HCT116 (cell line): ENCODE measurements at regions not wholly inside any gene's neighbourhood (a gene's known extent, or its start where the extent isn't known, plus 50 kb on each side); places are given as distances from the start of the nearest gene placed in this dataset.

Experiments used
- ATAC-seq: fragments of 200-7000 bp; cut with Tn5 transposase; 2 replicates; pipeline ENCODE4 v1.9.1; 2020; ENCODE audit warnings: mild to moderate bottlenecking, moderate library complexity
- BruUV-seq: library from RNA; stranded (reverse); fragments of 400-500 nt; replicated peaks from 2 replicates; lab custom pipeline; 2021; lab: Mats Ljungman, UMichigan
- CTCF ChIA-PET: fragments of 300-600 bp; sonication (Branson Sonifier 250); formaldehyde crosslinking; loops from one replicate; lab custom pipeline; 2021; ENCODE audit warnings: antibody characterized with exemption; lab: Charles Lee
- POLR2A ChIA-PET: fragments of 300-600, 350-600 bp; sonication (Branson Sonifier 250); formaldehyde crosslinking; loops from one replicate; lab custom pipeline; 2021; ENCODE audit warnings: antibody characterized with exemption; lab: Charles Lee
- RAD21 ChIA-PET, 2 experiments: fragments of 300-600 bp; sonication (Branson Sonifier 250); formaldehyde crosslinking; loops; one replicate each; lab custom pipeline; 2023; ENCODE audit warnings: low total read pairs in 2 of 2; ENCODE audit not compliant: uncharacterized antibody in 2 of 2, unreplicated experiment in 2 of 2, low non-redundant PET in 1 of 2; lab: Charles Lee
- DNase-seq: peaks from one replicate; pipeline ENCODE4 v3.0.0-alpha.2; 2010; ENCODE audit warnings: low read depth, low spot score
- H2AFZ ChIP-seq: fragments of 200-600 bp; shearing (Covaris generic), sonication (generic); 2 replicates; pipeline ENCODE4 v1.6.1; 2017; ENCODE audit warnings: low read depth, mixed run types, mixed read lengths, antibody characterized with exemption, low read length; ENCODE audit not compliant: poor library complexity, severe bottlenecking
- H3K27ac ChIP-seq: 2 replicates; pipeline ENCODE4 v1.5.1; 2012; ENCODE audit warnings: low read depth, low read length
- H3K27me3 ChIP-seq: fragments of 200-600 bp; sonication (generic); 2 replicates; pipeline ENCODE4 v1.6.1; 2016; ENCODE audit warnings: mixed run types, low read length, mixed read lengths; ENCODE audit not compliant: insufficient read depth
- H3K36me3 ChIP-seq, 2 experiments: fragments of 200-500 bp in 1 of 2; fragments of 200-600 bp in 1 of 2; sonication (Bioruptor generic) in 1 of 2; sonication (generic) in 1 of 2; 2 replicates each; pipeline versions ENCODE4 v1.5.1 to v1.6.1; 2014 to 2016; ENCODE audit warnings: low read length in 2 of 2, inconsistent platforms in 1 of 2, mixed read lengths in 1 of 2, mixed run types in 1 of 2; ENCODE audit not compliant: insufficient read depth in 2 of 2, control insufficient read depth in 1 of 2
- H3K4me1 ChIP-seq, 2 experiments: fragments of 200-600 bp in 1 of 2; sonication (generic) in 1 of 2; 2 replicates each; pipeline versions ENCODE4 v1.5.1 to v1.6.1; 2012 to 2017; ENCODE audit warnings: low read length in 2 of 2, inconsistent platforms in 1 of 2, mild to moderate bottlenecking in 1 of 2, mixed read lengths in 1 of 2, mixed run types in 1 of 2, moderate library complexity in 1 of 2; ENCODE audit not compliant: insufficient read depth in 2 of 2, control insufficient read depth in 1 of 2
- H3K4me2 ChIP-seq: fragments of 200-600 bp; sonication (generic); 2 replicates; pipeline ENCODE4 v1.6.1; 2017; ENCODE audit warnings: mixed run types, low read length, mixed read lengths
- H3K4me3 ChIP-seq, 2 experiments: fragments of 200-600 bp in 1 of 2; sonication (generic) in 1 of 2; replicated peaks in 1 of 2; 2 replicates each; pipeline ENCODE4 v1.5.1; 2011 to 2016; ENCODE audit warnings: low read length in 2 of 2, control low read depth in 1 of 2, low read depth in 1 of 2, mild to moderate bottlenecking in 1 of 2, mixed read lengths in 1 of 2, mixed run types in 1 of 2
- H3K79me2 ChIP-seq: fragments of 200-600 bp; sonication (generic); 2 replicates; pipeline ENCODE4 v1.6.1; 2017; ENCODE audit warnings: mild to moderate bottlenecking, mixed run types, low read length, moderate library complexity, mixed read lengths; ENCODE audit not compliant: insufficient read depth
- H3K9ac ChIP-seq: fragments of 200-600 bp; sonication (generic); 2 replicates; pipeline ENCODE4 v1.6.1; 2016; ENCODE audit warnings: low read length, mixed read lengths
- H3K9me2 ChIP-seq: fragments of 200-600 bp; sonication (generic), shearing (Covaris generic); 2 replicates; pipeline ENCODE4 v1.6.1; 2017; ENCODE audit warnings: mixed run types, mild to moderate bottlenecking, moderate library complexity; ENCODE audit not compliant: insufficient read depth
- H3K9me3 ChIP-seq, 2 experiments: fragments of 200-500 bp in 1 of 2; fragments of 200-600 bp in 1 of 2; sonication (Bioruptor generic) in 1 of 2; sonication (generic) in 1 of 2; 2 replicates each; pipeline ENCODE4 v1.6.1; 2014 to 2017; ENCODE audit warnings: low read length in 2 of 2, mixed read lengths in 2 of 2, inconsistent platforms in 1 of 2, low read depth in 1 of 2, mild to moderate bottlenecking in 1 of 2, mixed run types in 1 of 2, moderate library complexity in 1 of 2; ENCODE audit not compliant: control insufficient read depth in 1 of 2, insufficient read depth in 1 of 2
- H4K20me1 ChIP-seq: fragments of 200-600 bp; sonication (generic), shearing (Covaris generic); 2 replicates; pipeline ENCODE4 v1.6.1; 2017; ENCODE audit warnings: mixed run types, mild to moderate bottlenecking, moderate library complexity; ENCODE audit not compliant: insufficient read depth
- ATF3 ChIP-seq: IDR thresholded peaks from 2 replicates; pipeline ENCODE4 v1.6.1; 2012
- EGR1 ChIP-seq: IDR thresholded peaks from 2 replicates; pipeline ENCODE4 v1.6.1; 2012; ENCODE audit warnings: low read depth
- ELF1 ChIP-seq: IDR thresholded peaks from 2 replicates; pipeline ENCODE4 v1.6.1; 2012; ENCODE audit warnings: low read depth, borderline replicate concordance
- EZH2 ChIP-seq: fragments of 200-600 bp; sonication (generic); IDR thresholded peaks from 2 replicates; pipeline ENCODE4 v1.6.1; 2017; ENCODE audit warnings: antibody characterized with exemption, mixed run types
- EZH2phosphoT487 ChIP-seq: fragments of 200-600 bp; IDR thresholded peaks from 2 replicates; pipeline ENCODE4 v1.6.1; 2018; ENCODE audit warnings: antibody characterized with exemption, borderline replicate concordance
- FOSL1 ChIP-seq: IDR thresholded peaks from 2 replicates; pipeline ENCODE4 v1.6.1; 2012; ENCODE audit warnings: low read depth
- JUND ChIP-seq: IDR thresholded peaks from 2 replicates; pipeline ENCODE4 v1.6.1; 2012
- MAX ChIP-seq: IDR thresholded peaks from 2 replicates; pipeline ENCODE4 v1.6.1; 2012
- POLR2A ChIP-seq: IDR thresholded peaks from 2 replicates; pipeline ENCODE4 v1.7.0; 2011; ENCODE audit warnings: borderline replicate concordance; ENCODE audit not compliant: insufficient read depth, insufficient read length; ENCODE audit errors: extremely low read depth
- POLR2AphosphoS5 ChIP-seq: IDR thresholded peaks from 2 replicates; pipeline ENCODE4 v1.6.1; 2011; ENCODE audit warnings: mild to moderate bottlenecking, low read depth, low read length, moderate library complexity
- SP1 ChIP-seq: IDR thresholded peaks from 2 replicates; pipeline ENCODE4 v1.6.1; 2012; ENCODE audit warnings: low read depth
- SRF ChIP-seq: IDR thresholded peaks from 2 replicates; pipeline ENCODE4 v1.6.1; 2012; ENCODE audit warnings: low read depth
- TCF7L2 ChIP-seq: IDR thresholded peaks from 2 replicates; pipeline ENCODE4 v1.7.0; 2011; ENCODE audit warnings: borderline replicate concordance, inconsistent platforms; ENCODE audit not compliant: insufficient read depth, insufficient read length; ENCODE audit errors: extremely low read depth
- ZNF274 ChIP-seq: fragments of 200-500 bp; sonication (Bioruptor generic); IDR thresholded peaks from 2 replicates; pipeline ENCODE4 v1.6.1; 2014; ENCODE audit warnings: mild to moderate bottlenecking, low read depth, low read length, inconsistent platforms
- intact Hi-C: fragments of 100-400 bp; cut with micrococcal nuclease; formaldehyde crosslinking; loops from 2 replicates; pipeline ENCODE4 v1.10.0; 2022
- TF ChIP-seq, protein P1 (sequence below), 3 experiments: fragments of 200-600 bp in 1 of 3; sonication (generic) in 1 of 3; IDR thresholded peaks in 2 of 3; conservative IDR thresholded peaks in 1 of 3; 2 replicates each; pipeline ENCODE4 v1.5.1; 2012 to 2017; ENCODE audit warnings: low read depth in 2 of 3, low read length in 2 of 3, antibody characterized with exemption in 1 of 3, borderline replicate concordance in 1 of 3, control low read depth in 1 of 3, mild to moderate bottlenecking in 1 of 3, mixed read lengths in 1 of 3, mixed run types in 1 of 3, moderate library complexity in 1 of 3; ENCODE audit not compliant: insufficient read depth in 1 of 3

- H3K27me3 ChIP-seq = no peaks in the 10 kb centered on the region
- no peak overlapping the region for H3K27ac ChIP-seq
- H3K79me2 ChIP-seq = no peaks in the 10 kb centered on the region
- no TSS peak for BruUV-seq
- no peak overlapping the region for H2AFZ ChIP-seq
- ChIA-PET POLR2A (no interaction called here), CTCF (no interaction called here), RAD21 (no interaction called here)
- H4K20me1 ChIP-seq = no peaks in the 10 kb centered on the region
- H3K4me2 ChIP-seq = no peak overlapping the region
- TF ChIP-seq POLR2AphosphoS5 = no peak
- TF ChIP-seq EZH2 = no peak
- no peak for TF ChIP-seq EZH2phosphoT487
- TF ChIP-seq POLR2A = no peak
- no peak for TF ChIP-seq ATF3
- TF ChIP-seq, protein P1, sequence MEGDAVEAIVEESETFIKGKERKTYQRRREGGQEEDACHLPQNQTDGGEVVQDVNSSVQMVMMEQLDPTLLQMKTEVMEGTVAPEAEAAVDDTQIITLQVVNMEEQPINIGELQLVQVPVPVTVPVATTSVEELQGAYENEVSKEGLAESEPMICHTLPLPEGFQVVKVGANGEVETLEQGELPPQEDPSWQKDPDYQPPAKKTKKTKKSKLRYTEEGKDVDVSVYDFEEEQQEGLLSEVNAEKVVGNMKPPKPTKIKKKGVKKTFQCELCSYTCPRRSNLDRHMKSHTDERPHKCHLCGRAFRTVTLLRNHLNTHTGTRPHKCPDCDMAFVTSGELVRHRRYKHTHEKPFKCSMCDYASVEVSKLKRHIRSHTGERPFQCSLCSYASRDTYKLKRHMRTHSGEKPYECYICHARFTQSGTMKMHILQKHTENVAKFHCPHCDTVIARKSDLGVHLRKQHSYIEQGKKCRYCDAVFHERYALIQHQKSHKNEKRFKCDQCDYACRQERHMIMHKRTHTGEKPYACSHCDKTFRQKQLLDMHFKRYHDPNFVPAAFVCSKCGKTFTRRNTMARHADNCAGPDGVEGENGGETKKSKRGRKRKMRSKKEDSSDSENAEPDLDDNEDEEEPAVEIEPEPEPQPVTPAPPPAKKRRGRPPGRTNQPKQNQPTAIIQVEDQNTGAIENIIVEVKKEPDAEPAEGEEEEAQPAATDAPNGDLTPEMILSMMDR (IDR thresholded peaks at IDR 0.05 in 2 of 3, conservative IDR thresholded peaks at IDR 0.05 in 1 of 3; ENCODE audit: borderline replicate concordance in 1 of 3, insufficient read depth in 1 of 3, low read depth in 2 of 3, low read length in 2 of 3) = no peak
- H3K9me3 ChIP-seq = no peaks in the 10 kb centered on the region
- no peaks in the 10 kb centered on the region for H3K36me3 ChIP-seq
- no peak for ATAC-seq
- intact Hi-C loops = no loop called here
- H3K4me3 ChIP-seq = no peak overlapping the region
- DNase-seq = no peak
- H3K9ac ChIP-seq = no peak overlapping the region
- H3K4me1 ChIP-seq = peaks cover 0 to 13% of the 10 kb centered on the region in 2 experiments; a peak in 1 of 4 replicates
- H3K9me2 ChIP-seq = 0 out of 2 replicates have a peak, but pooled peaks cover 2% of the 10 kb centered on the region
These were observed 98.5 kb upstream of the C3orf80 start for GRCh38 chr3:160126761-160127160.

- Histone ChIP-seq H3K9me3 (no peaks in the 10 kb centered on the region), H3K4me3 (no peak overlapping the region), H4K20me1 (no peaks in the 10 kb centered on the region), H3K4me1 (peaks cover 0 to 13% of the 10 kb centered on the region in 2 experiments; a peak in 1 of 4 replicates), H3K9ac (no peak overlapping the region), H3K4me2 (no peak overlapping the region), H3K9me2 (0 out of 2 replicates have a peak, but pooled peaks cover 2% of the 10 kb centered on the region), H3K27me3 (no peaks in the 10 kb centered on the region), H3K27ac (no peak overlapping the region), H3K79me2 (no peaks in the 10 kb centered on the region), H2AFZ (no peak overlapping the region)
- intact Hi-C loops = no loop called here
- ChIA-PET RAD21 (no interaction called here), POLR2A (no interaction called here)
- no peak for TF ChIP-seq SP1
- TF ChIP-seq, protein P1 (IDR thresholded peaks at IDR 0.05 in 2 of 3, conservative IDR thresholded peaks at IDR 0.05 in 1 of 3; ENCODE audit: borderline replicate concordance in 1 of 3, insufficient read depth in 1 of 3, low read depth in 2 of 3, low read length in 2 of 3) = no peak
- no peak for TF ChIP-seq ZNF274
- TF ChIP-seq EGR1 = no peak
- no peak for TF ChIP-seq MAX
- TF ChIP-seq EZH2 = no peak
- no peak for TF ChIP-seq EZH2phosphoT487
- TF ChIP-seq FOSL1 = no peak
- TF ChIP-seq ATF3 = no peak
- no peak for TF ChIP-seq SRF
- no peak for TF ChIP-seq TCF7L2
- no peak for TF ChIP-seq ELF1
- TF ChIP-seq JUND = no peak
- TF ChIP-seq, all 23 proteins: peak for 0
- ATAC-seq (no peak), DNase-seq (no peak)
- CTCF ChIA-PET = no interaction called here
- BruUV-seq = no TSS peak
- no peaks in the 10 kb centered on the region for H3K36me3 ChIP-seq
These were observed 97.9 kb upstream of the C3orf80 start for GRCh38 chr3:160127308-160127707.
